Activated CD4-positive, alpha-beta T cell treated with anti-CD3 and anti-CD28 coated beads, Interleukin-2, Interleukin-4, amounts not matched to agents 100 ng/mL and 50 ng/mL, durations not matched to agents 16 hours and 8 hours (primary cell): ENCODE measurements at regions not wholly inside any gene's neighbourhood (a gene's known extent, or its start where the extent isn't known, plus 50 kb on each side); places are given as distances from the start of the nearest gene placed in this dataset.
"Not testable (repeated sequence)": the region's sequence is repeated elsewhere in the genome, so short reads cannot be mapped to it uniquely, and the experiment has no call there.

ENCODE experiments used
- DNase-seq: peaks from one replicate; pipeline ENCODE4 v3.0.0-alpha.2; 2020; ENCODE audit warnings: low spot score

- DNase-seq = no peak
Measured at GRCh38 chr2:117199511-117199910, 615.0 kb upstream of the DDX18 start.

GRCh38 chr2:117212562-117212961 lies 601.9 kb upstream of the DDX18 start:
- no peak for DNase-seq

GRCh38 chr2:117217145-117217544 lies 597.3 kb upstream of the DDX18 start:
- no peak for DNase-seq

- DNase-seq = no peak
Measured at GRCh38 chr2:117222809-117223208, 591.7 kb upstream of the DDX18 start.

GRCh38 chr2:117232305-117232704 lies 582.2 kb upstream of the DDX18 start:
- no peak for DNase-seq

GRCh38 chr2:117257362-117257761 lies 557.1 kb upstream of the DDX18 start:
- DNase-seq = no peak

GRCh38 chr2:117269574-117269973 lies 544.9 kb upstream of the DDX18 start:
- no peak for DNase-seq

- no peak for DNase-seq
Measured at GRCh38 chr2:117271631-117272030, 542.9 kb upstream of the DDX18 start.

- DNase-seq = no peak
Measured at GRCh38 chr2:117273009-117273671, 541.4 kb upstream of the DDX18 start.

GRCh38 chr2:117293012-117293411 lies 521.5 kb upstream of the DDX18 start:
- no peak for DNase-seq

GRCh38 chr2:117299451-117299850 lies 515.0 kb upstream of the DDX18 start:
- no peak for DNase-seq

GRCh38 chr2:117308861-117309770 lies 505.4 kb upstream of the DDX18 start:
- DNase-seq = no peak

- DNase-seq = no peak
Measured at GRCh38 chr2:117321816-117322215, 492.7 kb upstream of the DDX18 start.

- DNase-seq = no peak
Measured at GRCh38 chr2:117323331-117323730, 491.2 kb upstream of the DDX18 start.

- no peak for DNase-seq
Measured at GRCh38 chr2:117330641-117331040, 483.9 kb upstream of the DDX18 start.

GRCh38 chr2:117335967-117336366 lies 478.5 kb upstream of the DDX18 start:
- DNase-seq = no peak

GRCh38 chr2:117336496-117336895 lies 478.0 kb upstream of the DDX18 start:
- DNase-seq = no peak

GRCh38 chr2:117337981-117338380 lies 476.5 kb upstream of the DDX18 start:
- DNase-seq = not testable (repeated sequence)

GRCh38 chr2:117339980-117340379 lies 474.5 kb upstream of the DDX18 start:
- DNase-seq = no peak

- DNase-seq = no peak
Measured at GRCh38 chr2:117341690-117342089, 472.8 kb upstream of the DDX18 start.

- DNase-seq = no peak
Measured at GRCh38 chr2:117342415-117342814, 472.1 kb upstream of the DDX18 start.

GRCh38 chr2:117349687-117350086 lies 464.8 kb upstream of the DDX18 start:
- no peak for DNase-seq

- no peak for DNase-seq
Measured at GRCh38 chr2:117351396-117351795, 463.1 kb upstream of the DDX18 start.
